Type B pancreatic cell (in vitro differentiated cells): ENCODE measurements at regions not wholly inside any gene's neighbourhood (a gene's known extent, or its start where the extent isn't known, plus 50 kb on each side); places are given as distances from the start of the nearest gene placed in this dataset.

Source experiments
- DNase-seq: peaks from one replicate; pipeline ENCODE4 v3.0.0; 2021; ENCODE audit warnings: mixed read lengths; ENCODE audit not compliant: unreplicated experiment; ENCODE audit errors: extremely low spot score
- H3K27ac Mint-ChIP-seq: 2 replicates; pipeline ENCODE4 v1.8.0; 2021; ENCODE audit warnings: mild to moderate bottlenecking, mixed read lengths
- H3K27me3 Mint-ChIP-seq: 2 replicates; pipeline ENCODE4 v1.8.0; 2021; ENCODE audit warnings: mixed read lengths
- H3K36me3 Mint-ChIP-seq: 2 replicates; pipeline ENCODE4 v1.8.0; 2021; ENCODE audit warnings: mixed read lengths
- H3K4me1 Mint-ChIP-seq: one replicate; pipeline ENCODE4 v1.8.0; 2021; ENCODE audit warnings: mixed read lengths; ENCODE audit not compliant: unreplicated experiment
- H3K4me3 Mint-ChIP-seq: 2 replicates; pipeline ENCODE4 v1.8.0; 2021; ENCODE audit warnings: mild to moderate bottlenecking, mixed read lengths
- H3K9me3 Mint-ChIP-seq: 2 replicates; pipeline ENCODE4 v1.8.0; 2021; ENCODE audit warnings: mixed read lengths
- CTCF ChIP-seq: fragments of 200-600 bp; sonication (generic); conservative IDR thresholded peaks from 2 replicates; pipeline ENCODE4 v1.5.0; 2021; ENCODE audit warnings: antibody characterized with exemption, mild to moderate bottlenecking

- no peak overlapping the region for H3K27ac Mint-ChIP-seq
- TF ChIP-seq CTCF, result no peak
- H3K4me1 Mint-ChIP-seq, result peaks cover 7% of the 10 kb centered on the region
- no peaks in the 10 kb centered on the region for H3K27me3 Mint-ChIP-seq
- H3K9me3 Mint-ChIP-seq, result no peaks in the 10 kb centered on the region
- H3K4me3 Mint-ChIP-seq, result no peak overlapping the region
- no peak for DNase-seq
- no peaks in the 10 kb centered on the region for H3K36me3 Mint-ChIP-seq
These were observed 163.4 kb upstream of the AGTR1 start for GRCh38 chr3:148534089-148534988.

DNA sequence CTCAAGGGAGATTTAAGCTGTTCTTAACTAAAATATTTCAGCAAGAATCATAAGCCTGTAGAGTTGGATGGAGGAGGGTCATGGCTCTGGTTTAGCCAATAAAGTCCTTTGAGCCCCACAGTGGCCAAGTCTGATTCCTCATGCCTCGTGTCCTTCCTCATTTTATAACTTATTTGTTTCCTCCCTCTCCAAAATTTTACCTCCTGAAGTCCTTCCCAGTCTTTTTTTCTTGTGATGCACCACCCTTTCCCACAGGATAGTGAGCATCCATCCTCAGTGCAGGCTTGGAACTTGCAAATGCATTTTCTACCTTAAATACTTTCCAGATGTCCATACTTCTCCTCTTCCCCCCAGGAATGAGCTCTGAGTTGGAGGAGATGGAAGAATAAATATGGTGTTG lies 162.7 kb upstream of the AGTR1 start:
- Mint-ChIP-seq H3K9me3 (no peaks in the 10 kb centered on the region), H3K4me3 (no peak overlapping the region), H3K27ac (no peak overlapping the region), H3K36me3 (no peaks in the 10 kb centered on the region), H3K27me3 (no peaks in the 10 kb centered on the region), H3K4me1 (peaks cover 7% of the 10 kb centered on the region)
- TF ChIP-seq CTCF, result no peak
- no peak for DNase-seq

DNA sequence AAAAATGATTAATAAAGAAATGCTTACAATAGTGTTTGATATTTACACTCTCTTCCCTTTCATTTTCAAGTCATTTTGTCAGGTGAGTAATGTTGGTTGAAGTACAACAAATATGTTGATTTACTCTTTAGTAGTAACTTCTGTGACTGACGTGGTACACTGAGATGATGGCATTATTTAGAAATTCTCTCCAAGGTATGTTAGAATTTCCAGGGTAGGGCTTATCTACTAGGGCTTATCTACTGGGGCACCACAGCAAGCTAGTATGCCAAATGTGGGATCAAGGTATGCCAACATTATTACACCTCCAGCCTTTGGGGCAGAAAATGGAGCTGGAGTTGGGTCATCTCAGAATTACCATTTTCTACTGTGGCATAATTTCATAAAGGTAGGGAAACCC lies 157.4 kb upstream of the AGTR1 start:
- H3K27me3 Mint-ChIP-seq, result no peaks in the 10 kb centered on the region
- H3K9me3 Mint-ChIP-seq, result no peaks in the 10 kb centered on the region
- H3K4me3 Mint-ChIP-seq, result no peak overlapping the region
- no peak for TF ChIP-seq CTCF
- no peaks in the 10 kb centered on the region for H3K4me1 Mint-ChIP-seq
- DNase-seq, result no peak
- H3K36me3 Mint-ChIP-seq, result no peaks in the 10 kb centered on the region
- H3K27ac Mint-ChIP-seq, result no peak overlapping the region

GRCh38 chr3:148540851-148541250 lies 156.9 kb upstream of the AGTR1 start:
- no peak for DNase-seq
- Mint-ChIP-seq H3K27ac (no peak overlapping the region), H3K4me3 (no peak overlapping the region), H3K36me3 (no peaks in the 10 kb centered on the region), H3K9me3 (no peaks in the 10 kb centered on the region), H3K4me1 (no peaks in the 10 kb centered on the region), H3K27me3 (no peaks in the 10 kb centered on the region)
- TF ChIP-seq CTCF, result no peak

DNA sequence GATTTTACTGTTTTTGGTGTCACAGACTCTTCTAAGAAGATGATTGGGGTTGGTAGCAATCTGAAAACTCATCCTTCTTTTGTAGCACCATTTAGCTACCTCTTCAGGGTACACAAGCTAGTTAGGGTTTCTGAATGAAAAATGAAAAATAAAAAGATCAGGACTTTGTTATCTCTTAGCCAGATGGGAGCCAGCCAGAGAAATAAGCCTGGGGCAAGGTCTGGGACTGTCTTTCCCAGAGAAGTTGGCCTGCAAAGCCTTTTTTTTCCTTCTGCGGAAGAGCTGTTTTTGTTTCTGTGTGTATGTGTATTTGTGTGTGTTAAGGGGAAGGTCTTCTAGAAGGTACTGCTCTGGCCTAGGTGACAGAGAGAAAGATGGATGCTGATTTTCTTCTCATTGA lies 150.7 kb upstream of the AGTR1 start:
- H3K4me3 Mint-ChIP-seq, result no peak overlapping the region
- H3K36me3 Mint-ChIP-seq, result no peaks in the 10 kb centered on the region
- no peak overlapping the region for H3K27ac Mint-ChIP-seq
- no peaks in the 10 kb centered on the region for H3K4me1 Mint-ChIP-seq
- TF ChIP-seq CTCF, result no peak
- H3K27me3 Mint-ChIP-seq, result no peaks in the 10 kb centered on the region
- no peak for DNase-seq
- H3K9me3 Mint-ChIP-seq, result no peaks in the 10 kb centered on the region
